ENCODE measurements at regions not wholly inside any gene's neighbourhood (a gene's known extent, or its start where the extent isn't known, plus 50 kb on each side); places are given as distances from the start of the nearest gene placed in this dataset.

DNA sequence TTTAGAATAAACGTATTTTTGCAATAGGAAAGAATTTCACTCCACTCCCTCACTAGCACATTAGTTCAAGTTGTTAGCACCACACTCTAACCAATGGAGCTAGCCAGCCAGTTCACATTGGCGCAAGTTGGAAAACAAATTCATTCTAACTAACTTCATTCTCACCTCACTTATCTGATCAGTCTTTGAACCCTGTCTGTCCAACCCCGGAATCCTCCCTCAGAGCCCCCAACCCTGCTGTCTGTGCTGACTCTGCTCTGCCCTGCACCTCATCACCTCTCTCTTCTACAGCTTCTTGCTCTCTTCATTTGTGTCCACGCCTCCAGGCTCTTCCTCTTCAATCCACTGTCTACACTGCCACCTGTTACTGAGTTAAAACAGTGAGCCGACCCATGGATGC lies 356.5 kb downstream of the IRS1 start (continued):
- TF ChIP-seq EZH2 (IDR thresholded peaks at IDR 0.05; ENCODE audit: low read depth, unreplicated experiment) (no peak), NANOG (IDR thresholded peaks at IDR 0.05; ENCODE audit: borderline replicate concordance) (no peak), POLR2AphosphoS5 (IDR thresholded peaks at IDR 0.05; ENCODE audit: low read depth) (no peak), EZH2phosphoT487 (IDR thresholded peaks at IDR 0.05; ENCODE audit: unreplicated experiment) (no peak)
- TF ChIP-seq, protein P1, sequence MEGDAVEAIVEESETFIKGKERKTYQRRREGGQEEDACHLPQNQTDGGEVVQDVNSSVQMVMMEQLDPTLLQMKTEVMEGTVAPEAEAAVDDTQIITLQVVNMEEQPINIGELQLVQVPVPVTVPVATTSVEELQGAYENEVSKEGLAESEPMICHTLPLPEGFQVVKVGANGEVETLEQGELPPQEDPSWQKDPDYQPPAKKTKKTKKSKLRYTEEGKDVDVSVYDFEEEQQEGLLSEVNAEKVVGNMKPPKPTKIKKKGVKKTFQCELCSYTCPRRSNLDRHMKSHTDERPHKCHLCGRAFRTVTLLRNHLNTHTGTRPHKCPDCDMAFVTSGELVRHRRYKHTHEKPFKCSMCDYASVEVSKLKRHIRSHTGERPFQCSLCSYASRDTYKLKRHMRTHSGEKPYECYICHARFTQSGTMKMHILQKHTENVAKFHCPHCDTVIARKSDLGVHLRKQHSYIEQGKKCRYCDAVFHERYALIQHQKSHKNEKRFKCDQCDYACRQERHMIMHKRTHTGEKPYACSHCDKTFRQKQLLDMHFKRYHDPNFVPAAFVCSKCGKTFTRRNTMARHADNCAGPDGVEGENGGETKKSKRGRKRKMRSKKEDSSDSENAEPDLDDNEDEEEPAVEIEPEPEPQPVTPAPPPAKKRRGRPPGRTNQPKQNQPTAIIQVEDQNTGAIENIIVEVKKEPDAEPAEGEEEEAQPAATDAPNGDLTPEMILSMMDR (conservative IDR thresholded peaks at IDR 0.05; ENCODE audit: low read depth in 2 of 2), result no peak
- TF ChIP-seq, protein P2, sequence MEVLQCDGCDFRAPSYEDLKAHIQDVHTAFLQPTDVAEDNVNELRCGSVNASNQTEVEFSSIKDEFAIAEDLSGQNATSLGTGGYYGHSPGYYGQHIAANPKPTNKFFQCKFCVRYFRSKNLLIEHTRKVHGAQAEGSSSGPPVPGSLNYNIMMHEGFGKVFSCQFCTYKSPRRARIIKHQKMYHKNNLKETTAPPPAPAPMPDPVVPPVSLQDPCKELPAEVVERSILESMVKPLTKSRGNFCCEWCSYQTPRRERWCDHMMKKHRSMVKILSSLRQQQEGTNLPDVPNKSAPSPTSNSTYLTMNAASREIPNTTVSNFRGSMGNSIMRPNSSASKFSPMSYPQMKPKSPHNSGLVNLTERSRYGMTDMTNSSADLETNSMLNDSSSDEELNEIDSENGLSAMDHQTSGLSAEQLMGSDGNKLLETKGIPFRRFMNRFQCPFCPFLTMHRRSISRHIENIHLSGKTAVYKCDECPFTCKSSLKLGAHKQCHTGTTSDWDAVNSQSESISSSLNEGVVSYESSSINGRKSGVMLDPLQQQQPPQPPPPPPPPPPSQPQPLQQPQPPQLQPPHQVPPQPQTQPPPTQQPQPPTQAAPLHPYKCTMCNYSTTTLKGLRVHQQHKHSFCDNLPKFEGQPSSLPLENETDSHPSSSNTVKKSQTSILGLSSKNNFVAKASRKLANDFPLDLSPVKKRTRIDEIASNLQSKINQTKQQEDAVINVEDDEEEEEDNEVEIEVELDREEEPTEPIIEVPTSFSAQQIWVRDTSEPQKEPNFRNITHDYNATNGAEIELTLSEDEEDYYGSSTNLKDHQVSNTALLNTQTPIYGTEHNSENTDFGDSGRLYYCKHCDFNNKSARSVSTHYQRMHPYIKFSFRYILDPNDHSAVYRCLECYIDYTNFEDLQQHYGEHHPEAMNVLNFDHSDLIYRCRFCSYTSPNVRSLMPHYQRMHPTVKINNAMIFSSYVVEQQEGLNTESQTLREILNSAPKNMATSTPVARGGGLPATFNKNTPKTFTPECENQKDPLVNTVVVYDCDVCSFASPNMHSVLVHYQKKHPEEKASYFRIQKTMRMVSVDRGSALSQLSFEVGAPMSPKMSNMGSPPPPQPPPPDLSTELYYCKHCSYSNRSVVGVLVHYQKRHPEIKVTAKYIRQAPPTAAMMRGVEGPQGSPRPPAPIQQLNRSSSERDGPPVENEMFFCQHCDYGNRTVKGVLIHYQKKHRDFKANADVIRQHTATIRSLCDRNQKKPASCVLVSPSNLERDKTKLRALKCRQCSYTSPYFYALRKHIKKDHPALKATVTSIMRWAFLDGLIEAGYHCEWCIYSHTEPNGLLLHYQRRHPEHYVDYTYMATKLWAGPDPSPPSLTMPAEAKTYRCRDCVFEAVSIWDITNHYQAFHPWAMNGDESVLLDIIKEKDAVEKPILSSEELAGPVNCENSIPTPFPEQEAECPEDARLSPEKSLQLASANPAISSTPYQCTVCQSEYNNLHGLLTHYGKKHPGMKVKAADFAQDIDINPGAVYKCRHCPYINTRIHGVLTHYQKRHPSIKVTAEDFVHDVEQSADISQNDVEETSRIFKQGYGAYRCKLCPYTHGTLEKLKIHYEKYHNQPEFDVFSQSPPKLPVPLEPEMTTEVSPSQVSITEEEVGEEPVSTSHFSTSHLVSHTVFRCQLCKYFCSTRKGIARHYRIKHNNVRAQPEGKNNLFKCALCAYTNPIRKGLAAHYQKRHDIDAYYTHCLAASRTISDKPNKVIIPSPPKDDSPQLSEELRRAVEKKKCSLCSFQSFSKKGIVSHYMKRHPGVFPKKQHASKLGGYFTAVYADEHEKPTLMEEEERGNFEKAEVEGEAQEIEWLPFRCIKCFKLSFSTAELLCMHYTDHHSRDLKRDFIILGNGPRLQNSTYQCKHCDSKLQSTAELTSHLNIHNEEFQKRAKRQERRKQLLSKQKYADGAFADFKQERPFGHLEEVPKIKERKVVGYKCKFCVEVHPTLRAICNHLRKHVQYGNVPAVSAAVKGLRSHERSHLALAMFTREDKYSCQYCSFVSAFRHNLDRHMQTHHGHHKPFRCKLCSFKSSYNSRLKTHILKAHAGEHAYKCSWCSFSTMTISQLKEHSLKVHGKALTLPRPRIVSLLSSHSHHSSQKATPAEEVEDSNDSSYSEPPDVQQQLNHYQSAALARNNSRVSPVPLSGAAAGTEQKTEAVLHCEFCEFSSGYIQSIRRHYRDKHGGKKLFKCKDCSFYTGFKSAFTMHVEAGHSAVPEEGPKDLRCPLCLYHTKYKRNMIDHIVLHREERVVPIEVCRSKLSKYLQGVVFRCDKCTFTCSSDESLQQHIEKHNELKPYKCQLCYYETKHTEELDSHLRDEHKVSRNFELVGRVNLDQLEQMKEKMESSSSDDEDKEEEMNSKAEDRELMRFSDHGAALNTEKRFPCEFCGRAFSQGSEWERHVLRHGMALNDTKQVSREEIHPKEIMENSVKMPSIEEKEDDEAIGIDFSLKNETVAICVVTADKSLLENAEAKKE (CRISPR knock-in tag; IDR thresholded peaks at IDR 0.05), result no peak

DNA sequence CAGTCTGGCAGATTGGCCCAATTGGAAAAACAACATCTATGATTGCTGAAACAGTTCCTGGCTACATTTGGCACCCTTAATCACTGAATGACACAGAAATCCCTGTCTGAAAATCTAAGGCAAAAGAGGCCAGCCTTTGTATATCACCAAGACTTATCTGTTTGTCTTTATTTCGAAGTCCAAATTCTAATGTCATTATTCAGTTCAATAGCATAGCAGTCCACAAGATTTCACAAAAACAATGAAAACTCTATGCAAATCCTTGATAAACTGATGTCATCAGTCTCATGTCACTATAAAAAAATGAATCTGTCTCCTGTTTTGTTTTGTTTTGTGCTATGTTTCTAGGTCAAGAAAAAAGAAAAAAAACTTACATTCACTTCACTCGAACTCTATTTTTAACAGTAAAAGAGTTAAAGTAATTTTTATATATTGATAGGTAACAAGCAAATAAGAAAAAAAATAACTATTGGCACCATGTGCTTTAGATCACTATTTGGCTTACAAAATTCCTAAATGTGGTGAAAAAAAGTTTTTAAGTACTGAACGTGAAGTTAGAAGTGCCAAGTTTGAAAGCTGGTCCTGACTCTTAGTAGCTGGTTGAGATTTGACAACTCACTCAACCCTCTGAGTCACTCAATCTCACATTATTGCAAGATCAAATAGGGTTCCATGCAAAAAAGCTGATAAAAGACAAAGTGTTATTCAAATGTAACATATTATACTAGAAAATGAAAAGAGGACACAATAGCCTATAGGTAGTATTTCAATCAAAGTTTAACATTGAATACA lies 359.3 kb downstream of the IRS1 start:
- no peaks in the 10 kb centered on the region for H3F3A ChIP-seq (replicated peaks; ENCODE audit: low read depth)
- H2AFZ ChIP-seq, result no peak overlapping the region
- Mint-ChIP-seq H3K27ac (no peak overlapping the region), H3K4me1 (peaks cover 9% of the 10 kb centered on the region), H3K27me3 (ENCODE audit: insufficient read depth, low read depth, poor library complexity) (no peaks in the 10 kb centered on the region), H3K9me3 (no peaks in the 10 kb centered on the region; the same call in 1 of the 3 replicates), H3K4me3 (no peak overlapping the region), H3K36me3 (ENCODE audit: low read depth) (peaks cover 4% of the 10 kb centered on the region; the same call in 1 of the 3 replicates)
- ATAC-seq, result no peak
- no peak overlapping the region for H3K4me2 ChIP-seq
- H3K4me1 ChIP-seq (ENCODE audit: insufficient read depth), result no peaks in the 10 kb centered on the region; the same call in 1 of the 2 replicates
- DNase-seq (ENCODE audit: low spot score), result no peak
- H3K4me3 ChIP-seq, result no peak overlapping the region
- no peaks in the 10 kb centered on the region for H4K20me1 ChIP-seq (replicated peaks; ENCODE audit: insufficient read depth)
- no peaks in the 10 kb centered on the region for H3K79me2 ChIP-seq (replicated peaks; ENCODE audit: insufficient read depth)
- no peak overlapping the region for H3K27ac ChIP-seq (ENCODE audit: low read depth)
- peaks cover 6% of the 10 kb centered on the region; the same call in 1 of the 2 replicates for H3K9me2 ChIP-seq (ENCODE audit: insufficient read depth)
- H3K27me3 ChIP-seq (ENCODE audit: insufficient read depth), result no peaks in the 10 kb centered on the region
- H3K36me3 ChIP-seq (ENCODE audit: insufficient read depth), result no peaks in the 10 kb centered on the region
- TF ChIP-seq EZH2phosphoT487 (IDR thresholded peaks at IDR 0.05; ENCODE audit: unreplicated experiment), result no peak
- TF ChIP-seq NANOG (IDR thresholded peaks at IDR 0.05; ENCODE audit: borderline replicate concordance), result no peak
- TF ChIP-seq CREB1 (CRISPR knock-in tag; IDR thresholded peaks at IDR 0.05; ENCODE audit: low read depth), result no peak
- TF ChIP-seq, protein P3, sequence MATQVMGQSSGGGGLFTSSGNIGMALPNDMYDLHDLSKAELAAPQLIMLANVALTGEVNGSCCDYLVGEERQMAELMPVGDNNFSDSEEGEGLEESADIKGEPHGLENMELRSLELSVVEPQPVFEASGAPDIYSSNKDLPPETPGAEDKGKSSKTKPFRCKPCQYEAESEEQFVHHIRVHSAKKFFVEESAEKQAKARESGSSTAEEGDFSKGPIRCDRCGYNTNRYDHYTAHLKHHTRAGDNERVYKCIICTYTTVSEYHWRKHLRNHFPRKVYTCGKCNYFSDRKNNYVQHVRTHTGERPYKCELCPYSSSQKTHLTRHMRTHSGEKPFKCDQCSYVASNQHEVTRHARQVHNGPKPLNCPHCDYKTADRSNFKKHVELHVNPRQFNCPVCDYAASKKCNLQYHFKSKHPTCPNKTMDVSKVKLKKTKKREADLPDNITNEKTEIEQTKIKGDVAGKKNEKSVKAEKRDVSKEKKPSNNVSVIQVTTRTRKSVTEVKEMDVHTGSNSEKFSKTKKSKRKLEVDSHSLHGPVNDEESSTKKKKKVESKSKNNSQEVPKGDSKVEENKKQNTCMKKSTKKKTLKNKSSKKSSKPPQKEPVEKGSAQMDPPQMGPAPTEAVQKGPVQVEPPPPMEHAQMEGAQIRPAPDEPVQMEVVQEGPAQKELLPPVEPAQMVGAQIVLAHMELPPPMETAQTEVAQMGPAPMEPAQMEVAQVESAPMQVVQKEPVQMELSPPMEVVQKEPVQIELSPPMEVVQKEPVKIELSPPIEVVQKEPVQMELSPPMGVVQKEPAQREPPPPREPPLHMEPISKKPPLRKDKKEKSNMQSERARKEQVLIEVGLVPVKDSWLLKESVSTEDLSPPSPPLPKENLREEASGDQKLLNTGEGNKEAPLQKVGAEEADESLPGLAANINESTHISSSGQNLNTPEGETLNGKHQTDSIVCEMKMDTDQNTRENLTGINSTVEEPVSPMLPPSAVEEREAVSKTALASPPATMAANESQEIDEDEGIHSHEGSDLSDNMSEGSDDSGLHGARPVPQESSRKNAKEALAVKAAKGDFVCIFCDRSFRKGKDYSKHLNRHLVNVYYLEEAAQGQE (IDR thresholded peaks at IDR 0.05; ENCODE audit: unreplicated experiment), result no peak
- no peak for TF ChIP-seq STAT1 (IDR thresholded peaks at IDR 0.05; ENCODE audit: unreplicated experiment)
- TF ChIP-seq ZNF331 (CRISPR knock-in tag; IDR thresholded peaks at IDR 0.05; ENCODE audit: low read depth), result no peak
- no peak for TF ChIP-seq JUNB (IDR thresholded peaks at IDR 0.05; ENCODE audit: unreplicated experiment)
- no peak for TF ChIP-seq EZH2 (IDR thresholded peaks at IDR 0.05; ENCODE audit: low read depth, unreplicated experiment)
- no peak for TF ChIP-seq ZNF114 (CRISPR knock-in tag; IDR thresholded peaks at IDR 0.05)
